ENCODE measurements at regions not wholly inside any gene's neighbourhood (a gene's known extent, or its start where the extent isn't known, plus 50 kb on each side); places are given as distances from the start of the nearest gene placed in this dataset.

DNA sequence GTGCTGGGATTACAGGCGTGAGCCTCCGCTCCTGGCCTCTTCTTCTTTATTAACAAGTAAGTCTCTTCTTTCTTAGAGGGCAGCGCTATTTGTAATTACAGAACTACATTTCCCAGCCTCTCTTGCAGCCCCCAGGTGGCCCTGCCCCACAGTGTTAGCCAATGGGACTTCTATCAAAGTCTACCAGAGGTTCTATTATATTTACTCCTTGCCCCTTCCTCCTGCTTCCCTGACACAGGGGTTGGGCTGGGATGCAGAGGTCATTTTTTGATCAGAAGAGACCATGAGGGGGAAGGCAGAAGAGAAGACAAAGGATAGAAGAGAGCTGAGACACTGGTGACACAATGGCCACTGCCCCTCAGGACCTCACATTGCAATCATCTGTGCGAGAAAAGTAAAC, 224.2 kb downstream of the SYK start:
- no peaks in the 10 kb centered on the region for H3F3A ChIP-seq (replicated peaks; ENCODE audit: low read depth)
- no peak overlapping the region for H3K27ac ChIP-seq (ENCODE audit: low read depth)
- no peak overlapping the region for H3K4me2 ChIP-seq
- ATAC-seq (peak; percentile 44), DNase-seq (ENCODE audit: low spot score) (peak; percentile 13)
- H4K20me1 ChIP-seq (replicated peaks; ENCODE audit: insufficient read depth), result no peaks in the 10 kb centered on the region
- no peaks in the 10 kb centered on the region for H3K27me3 ChIP-seq (ENCODE audit: insufficient read depth)
- no peaks in the 10 kb centered on the region for H3K36me3 ChIP-seq (ENCODE audit: insufficient read depth)
- Mint-ChIP-seq H3K4me3 (no peak overlapping the region), H3K9me3 (no peaks in the 10 kb centered on the region; the same call in 2 of the 3 replicates), H3K27me3 (ENCODE audit: insufficient read depth, low read depth, poor library complexity) (peaks cover 3% of the 10 kb centered on the region), H3K4me1 (no peaks in the 10 kb centered on the region; the same call in 2 of the 3 replicates), H3K36me3 (ENCODE audit: low read depth) (no peaks in the 10 kb centered on the region), H3K27ac (no peak overlapping the region)
- H3K4me1 ChIP-seq (ENCODE audit: insufficient read depth), result no peaks in the 10 kb centered on the region
- TF ChIP-seq ZNF331 (CRISPR knock-in tag; IDR thresholded peaks at IDR 0.05; ENCODE audit: low read depth) (no peak), NANOG (IDR thresholded peaks at IDR 0.05; ENCODE audit: borderline replicate concordance) (no peak), JUNB (IDR thresholded peaks at IDR 0.05; ENCODE audit: unreplicated experiment) (no peak), ZNF114 (CRISPR knock-in tag; IDR thresholded peaks at IDR 0.05) (no peak), EZH2phosphoT487 (IDR thresholded peaks at IDR 0.05; ENCODE audit: unreplicated experiment) (no peak), CREB1 (CRISPR knock-in tag; IDR thresholded peaks at IDR 0.05; ENCODE audit: low read depth) (no peak), POLR2AphosphoS5 (IDR thresholded peaks at IDR 0.05; ENCODE audit: low read depth) (no peak), EZH2 (IDR thresholded peaks at IDR 0.05; ENCODE audit: low read depth, unreplicated experiment) (no peak), STAT1 (IDR thresholded peaks at IDR 0.05; ENCODE audit: unreplicated experiment) (no peak)
- TF ChIP-seq, protein P1, sequence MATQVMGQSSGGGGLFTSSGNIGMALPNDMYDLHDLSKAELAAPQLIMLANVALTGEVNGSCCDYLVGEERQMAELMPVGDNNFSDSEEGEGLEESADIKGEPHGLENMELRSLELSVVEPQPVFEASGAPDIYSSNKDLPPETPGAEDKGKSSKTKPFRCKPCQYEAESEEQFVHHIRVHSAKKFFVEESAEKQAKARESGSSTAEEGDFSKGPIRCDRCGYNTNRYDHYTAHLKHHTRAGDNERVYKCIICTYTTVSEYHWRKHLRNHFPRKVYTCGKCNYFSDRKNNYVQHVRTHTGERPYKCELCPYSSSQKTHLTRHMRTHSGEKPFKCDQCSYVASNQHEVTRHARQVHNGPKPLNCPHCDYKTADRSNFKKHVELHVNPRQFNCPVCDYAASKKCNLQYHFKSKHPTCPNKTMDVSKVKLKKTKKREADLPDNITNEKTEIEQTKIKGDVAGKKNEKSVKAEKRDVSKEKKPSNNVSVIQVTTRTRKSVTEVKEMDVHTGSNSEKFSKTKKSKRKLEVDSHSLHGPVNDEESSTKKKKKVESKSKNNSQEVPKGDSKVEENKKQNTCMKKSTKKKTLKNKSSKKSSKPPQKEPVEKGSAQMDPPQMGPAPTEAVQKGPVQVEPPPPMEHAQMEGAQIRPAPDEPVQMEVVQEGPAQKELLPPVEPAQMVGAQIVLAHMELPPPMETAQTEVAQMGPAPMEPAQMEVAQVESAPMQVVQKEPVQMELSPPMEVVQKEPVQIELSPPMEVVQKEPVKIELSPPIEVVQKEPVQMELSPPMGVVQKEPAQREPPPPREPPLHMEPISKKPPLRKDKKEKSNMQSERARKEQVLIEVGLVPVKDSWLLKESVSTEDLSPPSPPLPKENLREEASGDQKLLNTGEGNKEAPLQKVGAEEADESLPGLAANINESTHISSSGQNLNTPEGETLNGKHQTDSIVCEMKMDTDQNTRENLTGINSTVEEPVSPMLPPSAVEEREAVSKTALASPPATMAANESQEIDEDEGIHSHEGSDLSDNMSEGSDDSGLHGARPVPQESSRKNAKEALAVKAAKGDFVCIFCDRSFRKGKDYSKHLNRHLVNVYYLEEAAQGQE (IDR thresholded peaks at IDR 0.05; ENCODE audit: unreplicated experiment), result no peak
- TF ChIP-seq, protein P2, sequence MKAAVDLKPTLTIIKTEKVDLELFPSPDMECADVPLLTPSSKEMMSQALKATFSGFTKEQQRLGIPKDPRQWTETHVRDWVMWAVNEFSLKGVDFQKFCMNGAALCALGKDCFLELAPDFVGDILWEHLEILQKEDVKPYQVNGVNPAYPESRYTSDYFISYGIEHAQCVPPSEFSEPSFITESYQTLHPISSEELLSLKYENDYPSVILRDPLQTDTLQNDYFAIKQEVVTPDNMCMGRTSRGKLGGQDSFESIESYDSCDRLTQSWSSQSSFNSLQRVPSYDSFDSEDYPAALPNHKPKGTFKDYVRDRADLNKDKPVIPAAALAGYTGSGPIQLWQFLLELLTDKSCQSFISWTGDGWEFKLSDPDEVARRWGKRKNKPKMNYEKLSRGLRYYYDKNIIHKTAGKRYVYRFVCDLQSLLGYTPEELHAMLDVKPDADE (IDR thresholded peaks at IDR 0.05), result no peak
- TF ChIP-seq, protein P3, sequence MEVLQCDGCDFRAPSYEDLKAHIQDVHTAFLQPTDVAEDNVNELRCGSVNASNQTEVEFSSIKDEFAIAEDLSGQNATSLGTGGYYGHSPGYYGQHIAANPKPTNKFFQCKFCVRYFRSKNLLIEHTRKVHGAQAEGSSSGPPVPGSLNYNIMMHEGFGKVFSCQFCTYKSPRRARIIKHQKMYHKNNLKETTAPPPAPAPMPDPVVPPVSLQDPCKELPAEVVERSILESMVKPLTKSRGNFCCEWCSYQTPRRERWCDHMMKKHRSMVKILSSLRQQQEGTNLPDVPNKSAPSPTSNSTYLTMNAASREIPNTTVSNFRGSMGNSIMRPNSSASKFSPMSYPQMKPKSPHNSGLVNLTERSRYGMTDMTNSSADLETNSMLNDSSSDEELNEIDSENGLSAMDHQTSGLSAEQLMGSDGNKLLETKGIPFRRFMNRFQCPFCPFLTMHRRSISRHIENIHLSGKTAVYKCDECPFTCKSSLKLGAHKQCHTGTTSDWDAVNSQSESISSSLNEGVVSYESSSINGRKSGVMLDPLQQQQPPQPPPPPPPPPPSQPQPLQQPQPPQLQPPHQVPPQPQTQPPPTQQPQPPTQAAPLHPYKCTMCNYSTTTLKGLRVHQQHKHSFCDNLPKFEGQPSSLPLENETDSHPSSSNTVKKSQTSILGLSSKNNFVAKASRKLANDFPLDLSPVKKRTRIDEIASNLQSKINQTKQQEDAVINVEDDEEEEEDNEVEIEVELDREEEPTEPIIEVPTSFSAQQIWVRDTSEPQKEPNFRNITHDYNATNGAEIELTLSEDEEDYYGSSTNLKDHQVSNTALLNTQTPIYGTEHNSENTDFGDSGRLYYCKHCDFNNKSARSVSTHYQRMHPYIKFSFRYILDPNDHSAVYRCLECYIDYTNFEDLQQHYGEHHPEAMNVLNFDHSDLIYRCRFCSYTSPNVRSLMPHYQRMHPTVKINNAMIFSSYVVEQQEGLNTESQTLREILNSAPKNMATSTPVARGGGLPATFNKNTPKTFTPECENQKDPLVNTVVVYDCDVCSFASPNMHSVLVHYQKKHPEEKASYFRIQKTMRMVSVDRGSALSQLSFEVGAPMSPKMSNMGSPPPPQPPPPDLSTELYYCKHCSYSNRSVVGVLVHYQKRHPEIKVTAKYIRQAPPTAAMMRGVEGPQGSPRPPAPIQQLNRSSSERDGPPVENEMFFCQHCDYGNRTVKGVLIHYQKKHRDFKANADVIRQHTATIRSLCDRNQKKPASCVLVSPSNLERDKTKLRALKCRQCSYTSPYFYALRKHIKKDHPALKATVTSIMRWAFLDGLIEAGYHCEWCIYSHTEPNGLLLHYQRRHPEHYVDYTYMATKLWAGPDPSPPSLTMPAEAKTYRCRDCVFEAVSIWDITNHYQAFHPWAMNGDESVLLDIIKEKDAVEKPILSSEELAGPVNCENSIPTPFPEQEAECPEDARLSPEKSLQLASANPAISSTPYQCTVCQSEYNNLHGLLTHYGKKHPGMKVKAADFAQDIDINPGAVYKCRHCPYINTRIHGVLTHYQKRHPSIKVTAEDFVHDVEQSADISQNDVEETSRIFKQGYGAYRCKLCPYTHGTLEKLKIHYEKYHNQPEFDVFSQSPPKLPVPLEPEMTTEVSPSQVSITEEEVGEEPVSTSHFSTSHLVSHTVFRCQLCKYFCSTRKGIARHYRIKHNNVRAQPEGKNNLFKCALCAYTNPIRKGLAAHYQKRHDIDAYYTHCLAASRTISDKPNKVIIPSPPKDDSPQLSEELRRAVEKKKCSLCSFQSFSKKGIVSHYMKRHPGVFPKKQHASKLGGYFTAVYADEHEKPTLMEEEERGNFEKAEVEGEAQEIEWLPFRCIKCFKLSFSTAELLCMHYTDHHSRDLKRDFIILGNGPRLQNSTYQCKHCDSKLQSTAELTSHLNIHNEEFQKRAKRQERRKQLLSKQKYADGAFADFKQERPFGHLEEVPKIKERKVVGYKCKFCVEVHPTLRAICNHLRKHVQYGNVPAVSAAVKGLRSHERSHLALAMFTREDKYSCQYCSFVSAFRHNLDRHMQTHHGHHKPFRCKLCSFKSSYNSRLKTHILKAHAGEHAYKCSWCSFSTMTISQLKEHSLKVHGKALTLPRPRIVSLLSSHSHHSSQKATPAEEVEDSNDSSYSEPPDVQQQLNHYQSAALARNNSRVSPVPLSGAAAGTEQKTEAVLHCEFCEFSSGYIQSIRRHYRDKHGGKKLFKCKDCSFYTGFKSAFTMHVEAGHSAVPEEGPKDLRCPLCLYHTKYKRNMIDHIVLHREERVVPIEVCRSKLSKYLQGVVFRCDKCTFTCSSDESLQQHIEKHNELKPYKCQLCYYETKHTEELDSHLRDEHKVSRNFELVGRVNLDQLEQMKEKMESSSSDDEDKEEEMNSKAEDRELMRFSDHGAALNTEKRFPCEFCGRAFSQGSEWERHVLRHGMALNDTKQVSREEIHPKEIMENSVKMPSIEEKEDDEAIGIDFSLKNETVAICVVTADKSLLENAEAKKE (CRISPR knock-in tag; IDR thresholded peaks at IDR 0.05), result no peak
- TF ChIP-seq, protein P4, sequence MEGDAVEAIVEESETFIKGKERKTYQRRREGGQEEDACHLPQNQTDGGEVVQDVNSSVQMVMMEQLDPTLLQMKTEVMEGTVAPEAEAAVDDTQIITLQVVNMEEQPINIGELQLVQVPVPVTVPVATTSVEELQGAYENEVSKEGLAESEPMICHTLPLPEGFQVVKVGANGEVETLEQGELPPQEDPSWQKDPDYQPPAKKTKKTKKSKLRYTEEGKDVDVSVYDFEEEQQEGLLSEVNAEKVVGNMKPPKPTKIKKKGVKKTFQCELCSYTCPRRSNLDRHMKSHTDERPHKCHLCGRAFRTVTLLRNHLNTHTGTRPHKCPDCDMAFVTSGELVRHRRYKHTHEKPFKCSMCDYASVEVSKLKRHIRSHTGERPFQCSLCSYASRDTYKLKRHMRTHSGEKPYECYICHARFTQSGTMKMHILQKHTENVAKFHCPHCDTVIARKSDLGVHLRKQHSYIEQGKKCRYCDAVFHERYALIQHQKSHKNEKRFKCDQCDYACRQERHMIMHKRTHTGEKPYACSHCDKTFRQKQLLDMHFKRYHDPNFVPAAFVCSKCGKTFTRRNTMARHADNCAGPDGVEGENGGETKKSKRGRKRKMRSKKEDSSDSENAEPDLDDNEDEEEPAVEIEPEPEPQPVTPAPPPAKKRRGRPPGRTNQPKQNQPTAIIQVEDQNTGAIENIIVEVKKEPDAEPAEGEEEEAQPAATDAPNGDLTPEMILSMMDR (conservative IDR thresholded peaks at IDR 0.05; ENCODE audit: low read depth in 2 of 2), result no peak
- no peak overlapping the region for H3K4me3 ChIP-seq
- no peaks in the 10 kb centered on the region for H3K79me2 ChIP-seq (replicated peaks; ENCODE audit: insufficient read depth)
- no peak overlapping the region for H2AFZ ChIP-seq
- 0 out of 2 replicates have a peak, but pooled peaks cover 5% of the 10 kb centered on the region for H3K9me2 ChIP-seq (ENCODE audit: insufficient read depth)
